HEK293T (cell line): ENCODE measurements at regions not wholly inside any gene's neighbourhood (a gene's known extent, or its start where the extent isn't known, plus 50 kb on each side); places are given as distances from the start of the nearest gene placed in this dataset.

Source experiments
- ARNT ChIP-seq: fragments of 450-650 bp; IDR thresholded peaks from 2 replicates; pipeline ENCODE4 v1.6.1; 2017; ENCODE audit warnings: mild to moderate bottlenecking
- BHLHE40 ChIP-seq: fragments of 450-650 bp; IDR thresholded peaks from 2 replicates; pipeline ENCODE4 v1.6.1; 2016; ENCODE audit warnings: mild to moderate bottlenecking, moderate library complexity, borderline replicate concordance
- CTBP1 ChIP-seq: fragments of 450-650 bp; IDR thresholded peaks from 2 replicates; pipeline ENCODE4 v1.6.1; 2016; ENCODE audit warnings: borderline replicate concordance
- ELF4 ChIP-seq: fragments of 450-650 bp; IDR thresholded peaks from 2 replicates; pipeline ENCODE4 v1.6.1; 2017; ENCODE audit warnings: antibody characterized with exemption
- FOXA1 ChIP-seq: fragments of 450-650 bp; IDR thresholded peaks from 2 replicates; pipeline ENCODE4 v1.6.1; 2016; ENCODE audit warnings: mild to moderate bottlenecking
- FOXK2 ChIP-seq: fragments of 450-650 bp; IDR thresholded peaks from 2 replicates; pipeline ENCODE4 v1.6.1; 2016; ENCODE audit warnings: mild to moderate bottlenecking
- HDGF ChIP-seq: fragments of 450-650 bp; IDR thresholded peaks from 2 replicates; pipeline ENCODE4 v1.6.1; 2017; ENCODE audit warnings: antibody characterized with exemption, borderline replicate concordance
- SP1 ChIP-seq: fragments of 450-650 bp; IDR thresholded peaks from 2 replicates; pipeline ENCODE4 v1.6.1; 2017
- SUZ12 ChIP-seq: fragments of 450-650 bp; IDR thresholded peaks from 2 replicates; pipeline ENCODE4 v1.6.1; 2016; ENCODE audit warnings: mild to moderate bottlenecking
- ZNF384 ChIP-seq: fragments of 450-650 bp; IDR thresholded peaks from 2 replicates; pipeline ENCODE4 v1.6.1; 2016

DNA sequence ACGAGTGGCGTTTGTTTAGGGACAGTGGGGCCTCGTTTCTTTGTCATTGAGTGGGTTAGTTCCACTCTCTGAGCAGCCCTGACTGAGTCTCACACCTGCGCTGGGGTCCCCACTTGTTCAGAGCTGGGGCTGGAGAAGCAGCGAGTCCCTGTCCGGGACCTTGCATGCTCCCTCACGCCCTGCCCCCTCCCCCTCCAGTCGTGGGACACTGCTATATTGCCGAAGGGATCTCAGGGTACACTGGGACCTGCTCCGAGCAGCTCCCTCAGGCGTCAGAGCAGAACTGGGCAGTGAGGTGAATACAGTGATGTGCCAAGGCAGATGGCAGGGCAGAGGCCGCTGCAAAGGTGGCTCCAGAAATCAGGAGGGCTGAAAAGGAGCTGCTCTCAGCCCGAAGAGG is 59.9 kb upstream of the KLF13 start:
- TF ChIP-seq ELF4 (no peak), FOXK2 (no peak), ZNF384 (no peak), FOXA1 (no peak), BHLHE40 (no peak), SP1 (no peak), CTBP1 (no peak), ARNT (no peak), HDGF (no peak), SUZ12 (no peak)
